Adrenal gland (tissue), 9 donors: ENCODE measurements at regions not wholly inside any gene's neighbourhood (a gene's known extent, or its start where the extent isn't known, plus 50 kb on each side); places are given as distances from the start of the nearest gene placed in this dataset.

Experiments
- DNase-seq, 7 donors: peaks; one replicate each; pipeline ENCODE4 v3.0.0-alpha.2; 2019 to 2020
- H3K27ac ChIP-seq, 5 donors: fragments of 200-600 bp; sonication (generic) in 4 of 5; 1 replicate in 3 of 5; 2 replicates in 2 of 5; pipeline versions ENCODE4 v1.5.1 to v1.8.0; 2016 to 2020; ENCODE audit warnings: mild to moderate bottlenecking in 1 of 5
- H3K27me3 ChIP-seq: fragments of 200-600 bp; 2 replicates; pipeline ENCODE4 v1.8.0; 2021
- H3K36me3 ChIP-seq, 2 donors: fragments of 200-600 bp; replicated peaks in 1 of 2; 1 replicate in 1 of 2; 2 replicates in 1 of 2; pipeline versions ENCODE4 v1.5.1 to v1.8.0; 2018 to 2022
- H3K4me1 ChIP-seq, 2 donors: fragments of 200-600 bp; replicated peaks in 1 of 2; 1 replicate in 1 of 2; 2 replicates in 1 of 2; pipeline versions ENCODE4 v1.5.1 to v1.8.0; 2018 to 2021
- H3K4me3 ChIP-seq, 4 donors: fragments of 200-600 bp; sonication (generic) in 3 of 4; one replicate each; pipeline ENCODE4 v1.5.1; 2016 to 2018
- H3K9me3 ChIP-seq, 3 donors: fragments of 200-600 bp; sonication (generic) in 1 of 3; replicated peaks in 1 of 3; 1 replicate in 2 of 3; 2 replicates in 1 of 3; pipeline versions ENCODE4 v1.5.1 to v1.8.0; 2016 to 2021
- CTCF ChIP-seq, 6 experiments: fragments of 450-650 bp in 4 of 6; fragments of 200-600 bp in 2 of 6; sonication (generic) in 1 of 6; IDR thresholded peaks; 1 replicate in 5 of 6; 2 replicates in 1 of 6; pipeline versions ENCODE4 v1.5.1 to v1.8.0; 2016 to 2021; ENCODE audit warnings: antibody characterized with exemption in 6 of 6, mild to moderate bottlenecking in 2 of 6, moderate library complexity in 1 of 6
- POLR2A ChIP-seq, 2 donors: fragments of 450-650 bp; IDR thresholded peaks; one replicate each; pipeline ENCODE4 v1.6.1; 2017; ENCODE audit warnings: antibody characterized with exemption in 2 of 2, mild to moderate bottlenecking in 2 of 2, moderate library complexity in 1 of 2
- WGBS, 4 donors: extraction: QIAGEN DNeasy Blood & Tissue Kit in 2 of 4; methylation state at CpG; one replicate each; pipeline versions ENCODE4 v1.1.5 to v1.1.7; 2013 to 2017; 5-methylcytosine and 5-hydroxymethylcytosine counted together
- intact Hi-C, 2 donors: fragments of 100-400 bp; cut with DNase I; formaldehyde crosslinking; loops; one replicate each; pipeline versions ENCODE4 v1.14.1 to v1.15.0; 2022 to 2023
- donor health status: healthy with polysubstance abuse.
- donor health status: Bipolar disorder and iron deficiency.
- donor health status: DM: yes; HTN: yes; CAD: no.
- donor health status: DM: no; HTN: no; CAD: no.
- donor health status: DM: no; HTN: no; CAD: no.

- no peaks in the 10 kb centered on the region for H3K36me3 ChIP-seq
- DNase-seq = no peak
- 89 to 93% (median 90%) methylated on average over 4 of the region's 4 CpGs for WGBS, 4 donors
These were observed 196.2 kb upstream of the TARS1 start for GRCh38 chr5:33244441-33245150.

GRCh38 chr5:33254579-33254978 is 186.2 kb upstream of the TARS1 start:
- no peak overlapping the region for H3K27ac ChIP-seq
- H3K4me3 ChIP-seq = no peak overlapping the region
- no peak for DNase-seq
- H3K36me3 ChIP-seq = no peaks in the 10 kb centered on the region
- TF ChIP-seq CTCF (IDR thresholded peaks at IDR 0.05) = no peak
- no peak for TF ChIP-seq POLR2A (IDR thresholded peaks at IDR 0.05)
- intact Hi-C loops = no loop called here
- H3K4me1 ChIP-seq = no peaks in the 10 kb centered on the region
- H3K9me3 ChIP-seq = no peaks in the 10 kb centered on the region
- H3K27me3 ChIP-seq = no peaks in the 10 kb centered on the region
- WGBS, 4 donors = 62 to 80% (median 71%) methylated on average over 1 of the region's 1 CpG

More at GRCh38 chr5:33244441-33245150, 196.2 kb upstream of the TARS1 start:
- intact Hi-C loops = no loop called here
- TF ChIP-seq CTCF (IDR thresholded peaks at IDR 0.05) (no peak), POLR2A (IDR thresholded peaks at IDR 0.05) (no peak)
- H3K9me3 ChIP-seq = no peaks in the 10 kb centered on the region
- H3K27ac ChIP-seq = no peak overlapping the region
- H3K27me3 ChIP-seq = no peaks in the 10 kb centered on the region
- H3K4me1 ChIP-seq = peaks cover 10 to 27% of the 10 kb centered on the region in 2 donors
- no peak overlapping the region for H3K4me3 ChIP-seq

GRCh38 chr5:33257807-33258429 is 182.8 kb upstream of the TARS1 start:
- intact Hi-C loops = no loop called here
- Histone ChIP-seq H3K27me3 (no peaks in the 10 kb centered on the region), H3K36me3 (no peaks in the 10 kb centered on the region), H3K4me3 (no peak overlapping the region), H3K27ac (no peak overlapping the region), H3K9me3 (no peaks in the 10 kb centered on the region), H3K4me1 (no peaks in the 10 kb centered on the region)
- WGBS, 4 donors = 72 to 79% (median 76%) methylated on average over 4 of the region's 4 CpGs
- peak in 1 of 7 donors; percentile 14 for DNase-seq
- peak in 5 of 6 experiments; percentile 8 to 45 (median 40) for TF ChIP-seq CTCF (IDR thresholded peaks at IDR 0.05)
- TF ChIP-seq POLR2A (IDR thresholded peaks at IDR 0.05) = no peak

- WGBS, 4 donors = 88 to 95% (median 91%) methylated on average over 2 of the region's 2 CpGs
- Histone ChIP-seq H3K36me3 (no peaks in the 10 kb centered on the region), H3K27me3 (no peaks in the 10 kb centered on the region), H3K9me3 (no peaks in the 10 kb centered on the region), H3K4me3 (no peak overlapping the region), H3K4me1 (no peaks in the 10 kb centered on the region), H3K27ac (no peak overlapping the region)
- no peak for DNase-seq
- intact Hi-C loops = no loop called here
- TF ChIP-seq POLR2A (IDR thresholded peaks at IDR 0.05) (no peak), CTCF (IDR thresholded peaks at IDR 0.05) (no peak)
These were observed 182.2 kb upstream of the TARS1 start for GRCh38 chr5:33258553-33258952.
